CMK (cell line): ENCODE measurements at regions not wholly inside any gene's neighbourhood (a gene's known extent, or its start where the extent isn't known, plus 50 kb on each side); places are given as distances from the start of the nearest gene placed in this dataset.

Source experiments
- DNase-seq: peaks from one replicate; pipeline ENCODE4 v3.0.0-alpha.2; 2010; ENCODE audit warnings: low read depth

DNA sequence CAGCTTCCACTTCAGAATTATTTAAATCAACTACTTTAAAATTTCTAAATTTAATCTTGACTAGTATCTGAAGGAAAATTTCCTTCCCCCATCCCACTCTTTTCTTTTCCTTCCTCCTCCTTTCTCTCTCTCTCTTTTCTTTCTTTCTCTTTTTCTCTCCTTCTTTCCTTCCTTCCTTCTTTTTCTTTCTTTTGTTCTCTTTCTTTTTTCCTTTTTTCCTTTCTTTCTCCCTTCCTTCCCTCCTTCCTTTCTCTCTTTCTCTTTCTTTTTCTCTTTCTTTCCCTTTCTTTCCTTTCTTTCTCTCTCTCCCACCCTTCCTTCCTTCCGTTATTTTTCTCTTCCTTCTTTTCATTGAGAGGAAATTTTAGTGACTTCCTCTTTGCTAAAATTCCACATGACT is 132.0 kb upstream of the CDH19 start:
- DNase-seq: no peak

- no peak for DNase-seq
Observed at GRCh38 chr18:66734451-66734850, 130.6 kb upstream of the CDH19 start.

DNA sequence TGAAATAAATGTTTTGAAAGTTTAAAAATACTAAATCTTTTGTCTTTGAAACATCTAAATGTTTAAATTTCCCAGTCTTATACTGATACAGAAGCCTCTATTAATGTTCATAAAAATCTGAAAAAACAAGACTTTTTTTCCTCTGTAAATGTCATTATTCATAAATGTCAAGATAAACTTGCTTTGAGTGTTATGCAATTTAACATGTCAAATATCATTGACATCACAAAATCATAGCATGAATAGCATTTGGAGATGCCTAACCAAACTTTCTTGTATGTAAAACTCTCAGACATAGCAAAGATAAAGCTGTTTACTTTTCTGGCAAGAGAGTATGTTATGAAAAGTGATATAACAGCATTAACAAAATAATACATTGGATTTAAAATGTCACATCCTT is 128.0 kb upstream of the CDH19 start:
- DNase-seq: no peak

DNA sequence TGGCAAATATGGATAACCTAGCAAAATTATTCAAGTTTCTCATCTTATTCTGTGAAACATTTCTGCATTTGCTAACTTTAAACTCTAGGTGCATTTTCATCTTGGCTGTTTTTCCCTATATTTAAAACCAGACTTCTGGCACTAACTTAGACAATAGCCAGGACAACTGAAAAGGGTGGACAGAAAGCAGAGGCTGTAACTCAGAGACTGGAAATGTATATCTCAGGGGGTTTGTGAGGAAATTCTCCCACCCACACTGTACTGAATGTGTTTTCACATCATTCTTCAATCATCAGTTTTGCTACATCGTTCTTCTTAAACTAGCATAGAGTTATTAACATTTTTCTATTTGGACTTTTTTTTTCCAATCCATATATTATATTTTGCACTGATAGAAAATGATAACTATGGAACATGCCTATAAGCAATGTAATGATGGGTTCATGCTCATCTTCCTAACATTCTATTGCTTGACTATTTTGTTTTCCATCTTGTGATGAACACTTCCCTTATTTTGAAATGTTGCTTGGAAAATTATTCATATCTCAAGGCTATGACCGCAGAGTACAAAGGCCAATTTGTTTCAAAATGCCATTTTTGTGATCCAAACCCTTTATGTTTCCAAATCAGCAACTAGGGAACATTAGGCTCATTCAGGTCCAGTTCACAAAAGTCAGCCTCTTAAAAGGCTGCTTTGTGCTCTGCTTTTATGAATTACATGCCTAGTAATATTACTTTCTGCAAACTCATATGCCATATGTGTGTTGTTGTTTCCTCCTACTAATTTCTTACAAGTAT is 125.8 kb upstream of the CDH19 start:
- no peak for DNase-seq

DNA sequence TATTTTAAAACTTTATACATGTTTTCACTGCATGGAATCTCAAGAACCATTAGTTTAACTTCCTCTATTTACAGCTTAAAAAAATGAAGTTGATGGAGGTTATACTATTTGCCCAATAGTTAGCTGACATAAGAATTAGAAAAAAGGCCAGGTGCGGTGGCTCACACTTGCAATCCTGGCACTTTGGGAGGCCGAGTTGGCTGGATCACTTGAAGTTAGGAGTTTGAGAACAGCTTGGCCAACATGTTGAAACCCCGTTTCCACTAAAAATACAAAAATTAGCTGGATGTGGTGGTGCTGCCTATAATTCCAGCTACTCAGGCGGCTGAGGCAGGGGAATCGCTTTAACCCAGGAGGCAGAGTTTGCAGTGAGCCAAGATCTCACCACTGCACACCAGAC is 125.1 kb upstream of the CDH19 start:
- DNase-seq: no peak

- no peak for DNase-seq
Observed at GRCh38 chr18:66727991-66728390, 124.1 kb upstream of the CDH19 start.

GRCh38 chr18:66724664-66725356 is 120.9 kb upstream of the CDH19 start:
- DNase-seq: no peak

- DNase-seq: no peak
Observed at GRCh38 chr18:66722671-66723070, 118.8 kb upstream of the CDH19 start.

DNA sequence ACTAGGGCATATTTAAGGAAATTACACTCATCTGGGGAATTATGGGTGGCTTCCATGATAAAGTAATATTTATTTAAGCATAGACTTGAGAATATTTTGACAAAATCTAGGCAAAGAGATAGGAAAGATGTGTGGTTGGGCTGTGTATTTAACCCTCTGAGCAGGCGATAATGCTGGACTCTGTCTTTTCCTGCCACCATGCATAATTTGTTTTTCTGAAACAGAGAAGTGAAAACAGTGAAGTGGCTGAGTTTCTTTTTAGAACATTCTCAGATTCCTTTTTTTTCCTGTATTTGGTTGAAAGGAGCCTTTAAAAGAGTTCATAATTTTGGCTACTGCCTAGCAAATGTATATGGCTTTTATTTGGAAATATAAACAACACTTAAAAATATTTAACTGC is 104.8 kb upstream of the CDH19 start:
- DNase-seq: no peak

DNA sequence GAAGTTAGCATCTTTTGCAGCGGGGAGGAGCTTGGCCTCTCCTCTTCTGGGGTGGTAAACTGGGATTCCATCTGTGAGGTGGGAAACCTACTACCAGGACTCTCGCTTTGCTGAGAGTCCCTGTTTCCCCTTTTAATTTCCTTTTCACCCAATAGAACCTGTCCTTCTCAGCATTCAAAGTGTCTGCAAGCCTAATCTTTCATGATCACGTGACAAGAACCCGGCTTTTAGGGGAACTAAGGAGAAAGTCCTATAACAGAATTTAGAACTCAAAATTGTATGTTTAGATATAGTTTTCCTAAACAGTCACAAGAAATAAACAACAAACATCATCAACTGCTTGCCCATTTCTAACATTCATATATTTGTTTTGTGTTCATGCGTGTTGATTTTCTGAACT is 103.6 kb upstream of the CDH19 start:
- no peak for DNase-seq

- no peak for DNase-seq
Observed at GRCh38 chr18:66695281-66695680, 91.4 kb upstream of the CDH19 start.

- DNase-seq: no peak
Observed at GRCh38 chr18:66694852-66695251, 91.0 kb upstream of the CDH19 start.

DNA sequence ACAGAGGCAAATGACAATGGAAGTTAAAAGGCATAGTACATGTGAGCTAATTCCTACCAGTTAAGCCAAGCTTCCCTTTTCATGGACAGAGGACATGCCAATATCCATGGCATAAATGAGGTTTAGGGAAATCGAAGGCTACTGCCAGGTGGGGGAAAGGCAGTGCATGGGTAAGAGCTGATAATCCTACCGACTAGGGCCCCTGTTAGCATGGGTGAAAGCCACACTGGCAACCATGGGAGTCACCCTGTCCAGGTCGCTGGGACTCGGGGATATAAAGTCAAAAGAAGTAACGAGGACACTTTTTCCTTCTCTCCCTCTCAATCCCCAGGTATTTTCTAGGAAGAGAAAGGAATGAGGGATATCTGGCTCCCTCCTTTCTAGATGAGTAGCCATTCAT is 83.7 kb upstream of the CDH19 start:
- DNase-seq: no peak

DNA sequence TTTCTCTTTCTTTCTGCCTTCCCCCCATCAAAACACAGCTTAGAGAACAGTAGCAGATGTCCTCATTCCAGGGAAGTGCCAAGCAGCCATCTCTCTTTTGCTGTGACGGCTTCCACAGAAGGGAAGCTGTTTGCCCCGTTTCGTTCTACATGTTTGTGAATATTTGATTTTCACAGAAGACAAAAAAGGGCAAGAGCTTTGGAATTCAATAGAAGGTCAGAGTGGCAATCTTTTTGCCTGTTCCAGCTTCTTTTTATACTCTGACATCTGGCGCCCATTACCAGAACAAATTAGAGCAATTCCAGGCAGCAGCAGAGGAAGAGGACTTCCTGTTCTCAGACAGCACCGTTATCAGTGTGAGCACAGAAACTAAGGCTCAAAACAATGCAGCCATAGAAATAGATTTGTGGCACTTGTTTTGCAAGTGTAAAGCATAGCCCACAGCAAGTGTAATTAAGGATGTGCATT is 79.0 kb upstream of the CDH19 start:
- no peak for DNase-seq

DNA sequence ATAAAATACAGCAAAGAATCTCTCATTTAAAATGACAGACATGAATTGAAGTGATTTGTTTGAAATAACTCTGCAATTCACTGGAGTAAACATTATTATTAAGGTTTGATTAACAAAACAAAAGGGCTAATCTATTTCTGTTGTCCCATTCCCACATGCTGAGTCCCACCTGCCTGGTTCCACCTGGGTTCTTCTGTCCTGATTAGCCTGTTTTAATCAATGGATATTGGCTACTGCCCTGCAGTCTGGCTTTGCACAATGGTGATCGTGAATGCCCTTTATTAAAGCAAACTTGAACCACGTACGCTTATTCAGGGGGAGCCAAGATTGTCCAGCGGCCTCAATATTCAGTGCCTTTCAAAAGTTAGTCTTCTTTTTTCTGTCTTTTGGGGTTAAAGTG is 72.8 kb upstream of the CDH19 start:
- no peak for DNase-seq

DNA sequence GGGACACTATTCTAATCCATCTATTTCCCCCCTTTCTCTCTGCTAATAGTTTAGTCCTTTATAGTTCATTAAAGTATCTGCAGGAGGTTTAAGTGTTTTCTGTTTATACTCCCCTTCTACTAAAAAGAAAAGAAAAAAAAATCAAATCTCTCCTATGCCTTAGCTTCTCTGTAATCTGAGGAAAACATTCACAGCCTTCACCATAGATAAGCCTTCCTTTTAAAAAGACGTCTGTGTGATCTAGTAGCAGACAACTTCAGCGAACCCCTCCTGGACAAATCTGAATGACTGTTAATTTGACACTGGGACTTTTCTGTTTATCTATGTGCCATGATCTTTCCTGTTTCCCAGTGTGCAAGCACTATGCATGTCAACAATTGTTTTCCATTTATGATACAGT is 70.4 kb upstream of the CDH19 start:
- no peak for DNase-seq

DNA sequence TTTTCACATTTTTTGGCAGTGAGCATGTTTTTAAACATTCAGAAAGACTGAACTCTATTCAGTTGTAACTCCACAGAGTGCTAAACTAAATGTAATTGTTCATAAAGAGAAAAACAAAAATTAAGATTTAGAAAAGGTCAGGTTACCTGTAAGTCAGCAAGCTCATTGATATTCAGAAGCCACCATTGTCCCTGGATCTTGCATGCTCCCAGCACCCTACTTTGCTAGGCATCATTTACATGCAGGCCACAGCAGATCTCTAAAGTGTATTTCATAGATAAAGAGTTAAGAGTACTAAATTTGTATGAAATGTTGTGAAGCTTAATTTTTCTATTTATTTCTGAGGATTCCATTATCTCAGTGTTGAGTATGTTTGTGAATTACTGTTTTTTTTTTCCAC is 64.8 kb upstream of the CDH19 start:
- no peak for DNase-seq

DNA sequence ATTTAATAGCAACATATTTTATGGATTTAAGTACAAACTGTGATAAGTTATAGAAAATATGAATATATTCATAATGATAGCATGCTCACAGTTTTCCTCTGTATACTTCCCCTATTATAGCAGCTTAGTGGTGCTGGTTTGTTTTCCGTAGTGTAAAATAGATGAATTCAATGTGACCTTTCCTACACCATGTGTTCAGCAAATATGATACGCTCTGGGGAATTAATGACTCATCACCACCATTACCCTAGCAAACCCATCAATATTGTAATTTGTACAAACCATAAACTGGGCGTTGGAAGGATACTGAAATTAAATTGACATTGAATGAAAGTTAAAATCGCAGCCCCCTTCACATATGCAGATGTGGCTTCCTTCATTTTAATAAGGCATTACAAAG is 58.7 kb upstream of the CDH19 start:
- DNase-seq: no peak

GRCh38 chr18:66655407-66655806 is 51.5 kb upstream of the CDH19 start:
- no peak for DNase-seq
